ENCODE measurements at regions not wholly inside any gene's neighbourhood (a gene's known extent, or its start where the extent isn't known, plus 50 kb on each side); places are given as distances from the start of the nearest gene placed in this dataset.

- DNase-seq (ENCODE audit: low spot score) (peak; percentile 31), ATAC-seq (no peak)
- H4K20me1 ChIP-seq (replicated peaks; ENCODE audit: insufficient read depth) = no peaks in the 10 kb centered on the region
- no peaks in the 10 kb centered on the region for H3K9me2 ChIP-seq (ENCODE audit: insufficient read depth)
- H3K4me3 ChIP-seq = no peak overlapping the region
- no peak overlapping the region for H3K27ac ChIP-seq (ENCODE audit: low read depth)
- no peaks in the 10 kb centered on the region for H3K79me2 ChIP-seq (replicated peaks; ENCODE audit: insufficient read depth)
- Mint-ChIP-seq H3K4me3 (no peak overlapping the region), H3K4me1 (peaks cover 22% of the 10 kb centered on the region), H3K36me3 (ENCODE audit: low read depth) (no peaks in the 10 kb centered on the region), H3K27me3 (ENCODE audit: insufficient read depth, low read depth, poor library complexity) (no peaks in the 10 kb centered on the region), H3K9me3 (no peaks in the 10 kb centered on the region; the same call in 2 of the 3 replicates), H3K27ac (peak overlapping the region; percentile 34; the same call in 1 of the 2 replicates)
- H3F3A ChIP-seq (replicated peaks; ENCODE audit: low read depth) = no peaks in the 10 kb centered on the region
- no peak overlapping the region for H2AFZ ChIP-seq
- H3K4me1 ChIP-seq (ENCODE audit: insufficient read depth) = peaks cover 15% of the 10 kb centered on the region; the same call in 1 of the 2 replicates
- no peaks in the 10 kb centered on the region for H3K27me3 ChIP-seq (ENCODE audit: insufficient read depth)
- H3K4me2 ChIP-seq = no peak overlapping the region
- no peaks in the 10 kb centered on the region for H3K36me3 ChIP-seq (ENCODE audit: insufficient read depth)
- no peak for TF ChIP-seq EZH2 (IDR thresholded peaks at IDR 0.05; ENCODE audit: low read depth, unreplicated experiment)
- TF ChIP-seq ZNF331 (CRISPR knock-in tag; IDR thresholded peaks at IDR 0.05; ENCODE audit: low read depth) = no peak
- no peak for TF ChIP-seq NANOG (IDR thresholded peaks at IDR 0.05; ENCODE audit: borderline replicate concordance)
- TF ChIP-seq JUNB (IDR thresholded peaks at IDR 0.05; ENCODE audit: unreplicated experiment) = no peak
- no peak for TF ChIP-seq CREB1 (CRISPR knock-in tag; IDR thresholded peaks at IDR 0.05; ENCODE audit: low read depth)
Measured at GRCh38 chr3:148333091-148333490, 364.6 kb upstream of the AGTR1 start.

GRCh38 chr3:148335612-148336011, 362.1 kb upstream of the AGTR1 start:
- Mint-ChIP-seq H3K4me3 (no peak overlapping the region), H3K36me3 (ENCODE audit: low read depth) (no peaks in the 10 kb centered on the region), H3K27me3 (ENCODE audit: insufficient read depth, low read depth, poor library complexity) (no peaks in the 10 kb centered on the region), H3K9me3 (no peaks in the 10 kb centered on the region; the same call in 2 of the 3 replicates), H3K27ac (no peak overlapping the region), H3K4me1 (peaks cover 13% of the 10 kb centered on the region)
- Histone ChIP-seq H2AFZ (no peak overlapping the region), H3K27me3 (ENCODE audit: insufficient read depth) (no peaks in the 10 kb centered on the region), H3K4me1 (ENCODE audit: insufficient read depth) (peaks cover 4% of the 10 kb centered on the region; the same call in 1 of the 2 replicates), H3K4me2 (no peak overlapping the region), H3K36me3 (ENCODE audit: insufficient read depth) (no peaks in the 10 kb centered on the region), H4K20me1 (replicated peaks; ENCODE audit: insufficient read depth) (no peaks in the 10 kb centered on the region), H3K27ac (ENCODE audit: low read depth) (no peak overlapping the region), H3K9me2 (ENCODE audit: insufficient read depth) (no peaks in the 10 kb centered on the region), H3K4me3 (no peak overlapping the region), H3F3A (replicated peaks; ENCODE audit: low read depth) (no peaks in the 10 kb centered on the region), H3K79me2 (replicated peaks; ENCODE audit: insufficient read depth) (no peaks in the 10 kb centered on the region)
- ATAC-seq (no peak), DNase-seq (ENCODE audit: low spot score) (no peak)
- no peak for TF ChIP-seq NANOG (IDR thresholded peaks at IDR 0.05; ENCODE audit: borderline replicate concordance)
- TF ChIP-seq JUNB (IDR thresholded peaks at IDR 0.05; ENCODE audit: unreplicated experiment) = no peak
- no peak for TF ChIP-seq POLR2AphosphoS5 (IDR thresholded peaks at IDR 0.05; ENCODE audit: low read depth)
- no peak for TF ChIP-seq ZNF331 (CRISPR knock-in tag; IDR thresholded peaks at IDR 0.05; ENCODE audit: low read depth)
- no peak for TF ChIP-seq CREB1 (CRISPR knock-in tag; IDR thresholded peaks at IDR 0.05; ENCODE audit: low read depth)
- no peak for TF ChIP-seq ZNF462 (CRISPR knock-in tag; IDR thresholded peaks at IDR 0.05)
- no peak for TF ChIP-seq EZH2phosphoT487 (IDR thresholded peaks at IDR 0.05; ENCODE audit: unreplicated experiment)
- no peak for TF ChIP-seq CTCF (conservative IDR thresholded peaks at IDR 0.05; ENCODE audit: low read depth in 2 of 2)

All from GM23338 (cell line).